ENCODE measurements at regions not wholly inside any gene's neighbourhood (a gene's known extent, or its start where the extent isn't known, plus 50 kb on each side); places are given as distances from the start of the nearest gene placed in this dataset.

GRCh38 chr3:74542441-74542840 lies 72.0 kb downstream of the CNTN3 start:
- TF ChIP-seq POLR2A (IDR thresholded peaks at IDR 0.05), result no peak
- TF ChIP-seq, protein P1, sequence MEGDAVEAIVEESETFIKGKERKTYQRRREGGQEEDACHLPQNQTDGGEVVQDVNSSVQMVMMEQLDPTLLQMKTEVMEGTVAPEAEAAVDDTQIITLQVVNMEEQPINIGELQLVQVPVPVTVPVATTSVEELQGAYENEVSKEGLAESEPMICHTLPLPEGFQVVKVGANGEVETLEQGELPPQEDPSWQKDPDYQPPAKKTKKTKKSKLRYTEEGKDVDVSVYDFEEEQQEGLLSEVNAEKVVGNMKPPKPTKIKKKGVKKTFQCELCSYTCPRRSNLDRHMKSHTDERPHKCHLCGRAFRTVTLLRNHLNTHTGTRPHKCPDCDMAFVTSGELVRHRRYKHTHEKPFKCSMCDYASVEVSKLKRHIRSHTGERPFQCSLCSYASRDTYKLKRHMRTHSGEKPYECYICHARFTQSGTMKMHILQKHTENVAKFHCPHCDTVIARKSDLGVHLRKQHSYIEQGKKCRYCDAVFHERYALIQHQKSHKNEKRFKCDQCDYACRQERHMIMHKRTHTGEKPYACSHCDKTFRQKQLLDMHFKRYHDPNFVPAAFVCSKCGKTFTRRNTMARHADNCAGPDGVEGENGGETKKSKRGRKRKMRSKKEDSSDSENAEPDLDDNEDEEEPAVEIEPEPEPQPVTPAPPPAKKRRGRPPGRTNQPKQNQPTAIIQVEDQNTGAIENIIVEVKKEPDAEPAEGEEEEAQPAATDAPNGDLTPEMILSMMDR (IDR thresholded peaks at IDR 0.05), result no peak
- no peak for TF ChIP-seq POLR2AphosphoS5 (IDR thresholded peaks at IDR 0.05)

Measured in stomach (tissue), 4 donors.